GM12872 (cell line): ENCODE measurements at regions not wholly inside any gene's neighbourhood (a gene's known extent, or its start where the extent isn't known, plus 50 kb on each side); places are given as distances from the start of the nearest gene placed in this dataset.

ENCODE experiments used
- TF ChIP-seq, protein P1 (sequence below): IDR thresholded peaks from 3 replicates; pipeline ENCODE4 v1.5.1; 2011; ENCODE audit warnings: low read depth, mild to moderate bottlenecking, low read length, moderate library complexity; ENCODE audit not compliant: insufficient read depth

- TF ChIP-seq, protein P1, sequence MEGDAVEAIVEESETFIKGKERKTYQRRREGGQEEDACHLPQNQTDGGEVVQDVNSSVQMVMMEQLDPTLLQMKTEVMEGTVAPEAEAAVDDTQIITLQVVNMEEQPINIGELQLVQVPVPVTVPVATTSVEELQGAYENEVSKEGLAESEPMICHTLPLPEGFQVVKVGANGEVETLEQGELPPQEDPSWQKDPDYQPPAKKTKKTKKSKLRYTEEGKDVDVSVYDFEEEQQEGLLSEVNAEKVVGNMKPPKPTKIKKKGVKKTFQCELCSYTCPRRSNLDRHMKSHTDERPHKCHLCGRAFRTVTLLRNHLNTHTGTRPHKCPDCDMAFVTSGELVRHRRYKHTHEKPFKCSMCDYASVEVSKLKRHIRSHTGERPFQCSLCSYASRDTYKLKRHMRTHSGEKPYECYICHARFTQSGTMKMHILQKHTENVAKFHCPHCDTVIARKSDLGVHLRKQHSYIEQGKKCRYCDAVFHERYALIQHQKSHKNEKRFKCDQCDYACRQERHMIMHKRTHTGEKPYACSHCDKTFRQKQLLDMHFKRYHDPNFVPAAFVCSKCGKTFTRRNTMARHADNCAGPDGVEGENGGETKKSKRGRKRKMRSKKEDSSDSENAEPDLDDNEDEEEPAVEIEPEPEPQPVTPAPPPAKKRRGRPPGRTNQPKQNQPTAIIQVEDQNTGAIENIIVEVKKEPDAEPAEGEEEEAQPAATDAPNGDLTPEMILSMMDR = no peak
These were observed 96.3 kb downstream of the ZNF608 start for GRCh38 chr5:124650147-124650561.

DNA sequence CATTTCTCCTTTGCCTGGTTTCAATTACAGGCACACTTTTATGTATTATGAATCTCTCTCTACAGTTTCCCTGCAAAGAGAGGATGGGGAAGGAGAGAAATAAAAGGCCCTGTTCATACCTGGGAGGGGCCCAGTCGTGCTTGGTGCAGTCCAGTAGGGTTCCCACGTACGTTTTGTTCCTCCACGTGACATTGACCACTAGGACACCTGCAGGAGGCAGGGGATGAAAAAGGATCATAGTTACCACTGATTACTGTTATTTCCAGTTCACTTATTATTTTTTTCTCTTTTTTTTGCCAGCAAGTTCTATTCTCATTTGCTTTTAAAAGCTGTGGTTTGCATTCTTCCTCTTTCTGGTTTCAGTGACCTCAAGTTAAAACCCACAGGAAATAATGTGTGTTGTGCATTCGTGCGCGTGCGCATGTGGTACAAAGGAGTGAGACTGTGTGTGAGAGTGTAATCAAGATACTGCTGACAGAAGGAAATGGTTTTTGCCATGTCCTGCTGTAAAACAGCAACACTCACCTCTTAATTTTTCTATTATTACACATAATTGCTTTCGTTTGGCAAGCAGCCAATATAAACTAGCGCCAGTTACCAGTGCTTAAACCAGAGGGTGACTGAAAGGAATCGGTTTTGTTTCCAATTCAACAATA, 96.8 kb downstream of the ZNF608 start:
- TF ChIP-seq, protein P1 = no peak

DNA sequence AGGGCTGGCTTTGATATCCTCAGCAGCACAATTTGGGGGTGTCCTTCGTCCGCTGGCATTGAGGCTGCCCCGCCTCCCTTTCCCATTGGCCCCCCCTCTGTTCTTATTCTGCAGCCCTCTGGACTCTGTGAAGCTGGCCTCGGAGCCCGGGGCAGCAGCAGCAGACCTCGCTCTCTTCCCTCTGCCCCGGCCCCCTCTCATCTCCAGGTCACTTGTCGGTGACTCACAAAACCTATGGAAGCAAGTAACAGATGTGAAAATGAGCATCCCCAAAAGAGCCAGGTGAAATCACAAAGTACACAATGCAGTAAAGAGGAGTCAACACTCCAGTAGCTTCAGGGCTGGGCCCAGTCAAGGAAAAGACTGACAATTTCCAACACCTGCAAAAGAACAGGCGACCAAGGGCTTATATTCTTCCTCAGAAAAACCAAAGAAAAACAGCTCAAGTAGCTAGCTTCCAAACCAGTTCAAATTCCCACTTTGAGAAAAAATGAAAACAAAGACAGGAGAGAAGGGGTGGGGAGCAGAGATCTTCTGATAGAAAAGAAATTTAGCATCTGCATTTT, 97.5 kb downstream of the ZNF608 start:
- TF ChIP-seq, protein P1 = no peak

DNA sequence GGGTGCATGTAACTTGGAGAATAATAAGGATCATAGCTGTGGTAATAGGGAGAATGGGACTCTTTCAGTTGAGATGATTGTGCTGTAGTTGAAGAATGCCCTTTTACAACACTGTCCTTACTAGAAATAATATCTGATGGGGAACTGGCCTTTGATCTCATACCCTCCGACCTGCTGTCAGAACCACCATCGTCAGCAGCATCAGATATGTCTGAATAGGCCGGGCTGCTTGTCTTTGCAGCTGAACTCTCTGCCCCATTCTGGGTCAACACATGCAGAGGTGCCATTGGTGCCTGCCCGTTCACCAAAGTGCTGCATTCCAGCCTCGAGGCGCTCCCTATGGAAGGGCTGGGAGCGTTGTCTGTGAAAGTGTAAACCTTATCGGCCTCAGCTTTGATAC, 99.1 kb downstream of the ZNF608 start:
- TF ChIP-seq, protein P1 = no peak

DNA sequence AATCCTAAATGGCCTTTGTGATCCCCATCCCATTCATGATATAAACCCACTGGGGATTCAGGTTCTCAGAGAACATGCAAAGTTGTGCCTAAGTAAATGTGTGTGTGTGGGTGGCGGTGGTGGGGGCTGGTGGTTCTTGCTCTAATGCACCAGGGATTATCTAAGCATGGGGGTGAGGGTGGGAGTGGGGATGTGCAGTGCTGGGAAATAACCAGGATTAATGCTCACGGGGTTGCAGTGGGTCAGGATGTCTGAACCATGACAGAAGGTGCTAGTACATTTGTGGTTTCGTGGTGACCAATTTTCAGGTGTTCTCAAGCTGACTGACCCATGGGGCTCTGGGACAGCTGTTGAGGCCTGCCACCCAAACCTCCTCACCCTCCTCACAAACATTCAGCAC, 101.0 kb downstream of the ZNF608 start:
- TF ChIP-seq, protein P1 = no peak

DNA sequence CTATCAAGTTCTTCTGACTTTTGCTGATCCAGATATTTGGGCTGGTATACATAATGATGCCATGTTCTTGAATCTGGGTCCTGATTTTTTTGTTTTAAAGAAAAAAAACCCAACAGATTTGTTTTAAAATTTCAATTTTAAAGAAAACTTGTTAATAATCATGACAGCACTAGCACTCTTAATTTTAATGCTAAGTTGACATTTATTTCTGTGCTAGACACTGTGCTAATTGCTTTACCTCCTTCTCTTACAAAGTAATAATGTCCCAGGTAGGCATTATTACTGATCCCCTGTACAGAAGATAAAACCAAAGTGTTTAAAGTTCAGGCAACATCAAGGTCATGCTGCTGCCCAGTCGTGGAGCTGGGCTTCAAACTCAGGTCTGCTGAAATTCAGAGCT, 101.9 kb downstream of the ZNF608 start:
- TF ChIP-seq, protein P1 = no peak

- TF ChIP-seq, protein P1 = no peak
These were observed 102.3 kb downstream of the ZNF608 start for GRCh38 chr5:124644138-124644537.

DNA sequence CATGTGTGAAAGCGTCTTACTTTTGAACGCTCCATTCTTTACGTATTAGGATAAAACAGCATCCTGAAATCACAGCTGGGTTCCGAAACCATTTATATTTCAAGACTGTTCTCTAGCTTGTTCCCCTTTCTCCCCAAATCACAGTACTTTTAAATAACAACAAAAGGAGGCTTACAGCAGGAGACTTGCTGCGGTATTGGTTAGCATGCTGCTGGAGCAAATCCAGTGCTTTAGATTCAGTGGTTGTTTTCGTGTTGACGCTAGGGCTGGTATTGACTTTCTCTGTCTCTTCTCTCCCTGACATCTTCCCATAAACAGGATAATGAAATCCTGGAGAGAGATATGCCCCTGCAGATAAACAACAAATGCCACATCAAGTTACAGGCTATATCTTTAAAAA, 103.1 kb downstream of the ZNF608 start:
- TF ChIP-seq, protein P1 = no peak
